HG03571 (cell line): ENCODE measurements at regions not wholly inside any gene's neighbourhood (a gene's known extent, or its start where the extent isn't known, plus 50 kb on each side); places are given as distances from the start of the nearest gene placed in this dataset.
"Not testable (repeated sequence)": the region's sequence is repeated elsewhere in the genome, so short reads cannot be mapped to it uniquely, and the experiment has no call there.

ENCODE experiments used
- ATAC-seq: cut with Tn5 transposase; IDR thresholded peaks from one replicate; pipeline ENCODE4 v1.9.1; 2021; ENCODE audit not compliant: unreplicated experiment

GRCh38 chr1:80401757-80402156, 1395.2 kb upstream of the ADGRL4 start:
- ATAC-seq, result no peak

GRCh38 chr1:80392529-80392928, 1386.0 kb upstream of the ADGRL4 start:
- ATAC-seq, result no peak

GRCh38 chr1:80385650-80386049, 1379.1 kb upstream of the ADGRL4 start:
- ATAC-seq, result no peak

GRCh38 chr1:80384959-80385358, 1378.4 kb upstream of the ADGRL4 start:
- ATAC-seq, result no peak

GRCh38 chr1:80384083-80384830, 1377.7 kb upstream of the ADGRL4 start:
- no peak for ATAC-seq

- ATAC-seq, result no peak
These were observed 1369.1 kb upstream of the ADGRL4 start for GRCh38 chr1:80375662-80376061.

- no peak for ATAC-seq
These were observed 1368.6 kb upstream of the ADGRL4 start for GRCh38 chr1:80375109-80375508.

GRCh38 chr1:80369780-80370179, 1363.2 kb upstream of the ADGRL4 start:
- no peak for ATAC-seq

- ATAC-seq, result no peak
These were observed 1360.5 kb upstream of the ADGRL4 start for GRCh38 chr1:80367058-80367457.

GRCh38 chr1:80365359-80366021, 1359.0 kb upstream of the ADGRL4 start:
- ATAC-seq, result no peak

- ATAC-seq, result no peak
These were observed 1357.4 kb upstream of the ADGRL4 start for GRCh38 chr1:80363689-80364475.

GRCh38 chr1:80359666-80360065, 1353.1 kb upstream of the ADGRL4 start:
- no peak for ATAC-seq

GRCh38 chr1:80349218-80349617, 1342.7 kb upstream of the ADGRL4 start:
- ATAC-seq, result no peak

- ATAC-seq, result no peak
These were observed 1334.5 kb upstream of the ADGRL4 start for GRCh38 chr1:80341021-80341420.

GRCh38 chr1:80318108-80318507, 1311.6 kb upstream of the ADGRL4 start:
- no peak for ATAC-seq

- ATAC-seq, result no peak
These were observed 1304.2 kb upstream of the ADGRL4 start for GRCh38 chr1:80310703-80311245.

- ATAC-seq, result no peak
These were observed 1298.9 kb upstream of the ADGRL4 start for GRCh38 chr1:80305466-80305865.

- ATAC-seq, result no peak
These were observed 1287.3 kb upstream of the ADGRL4 start for GRCh38 chr1:80293818-80294217.

- ATAC-seq, result not testable (repeated sequence)
These were observed 1282.2 kb upstream of the ADGRL4 start for GRCh38 chr1:80288750-80289149.

GRCh38 chr1:80282536-80282935, 1276.0 kb upstream of the ADGRL4 start:
- ATAC-seq, result no peak

- no peak for ATAC-seq
These were observed 1272.4 kb upstream of the ADGRL4 start for GRCh38 chr1:80278936-80279335.

GRCh38 chr1:80274256-80274655, 1267.7 kb upstream of the ADGRL4 start:
- ATAC-seq, result no peak
